ENCODE measurements at regions not wholly inside any gene's neighbourhood (a gene's known extent, or its start where the extent isn't known, plus 50 kb on each side); places are given as distances from the start of the nearest gene placed in this dataset.

DNA sequence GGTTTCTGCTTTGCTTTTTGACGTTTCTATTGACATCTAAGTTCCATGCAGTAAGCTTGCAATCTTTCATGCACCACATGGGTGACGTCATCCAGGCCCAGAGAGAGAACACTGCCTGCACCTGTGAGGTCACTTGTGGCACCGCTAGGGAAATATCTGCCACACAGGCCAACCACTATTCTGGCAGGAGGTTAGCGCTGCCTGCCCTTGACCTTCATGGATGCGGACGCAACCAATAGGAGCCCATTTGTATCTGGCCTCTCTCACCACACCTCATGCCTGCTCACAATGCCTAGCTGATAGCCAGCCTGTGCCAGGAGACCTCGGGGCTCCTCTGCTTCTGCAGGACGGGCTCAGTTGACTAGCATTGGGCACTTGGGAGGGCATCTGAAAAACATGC, 55.8 kb upstream of the PRR23E start:
- no peak for DNase-seq

DNA sequence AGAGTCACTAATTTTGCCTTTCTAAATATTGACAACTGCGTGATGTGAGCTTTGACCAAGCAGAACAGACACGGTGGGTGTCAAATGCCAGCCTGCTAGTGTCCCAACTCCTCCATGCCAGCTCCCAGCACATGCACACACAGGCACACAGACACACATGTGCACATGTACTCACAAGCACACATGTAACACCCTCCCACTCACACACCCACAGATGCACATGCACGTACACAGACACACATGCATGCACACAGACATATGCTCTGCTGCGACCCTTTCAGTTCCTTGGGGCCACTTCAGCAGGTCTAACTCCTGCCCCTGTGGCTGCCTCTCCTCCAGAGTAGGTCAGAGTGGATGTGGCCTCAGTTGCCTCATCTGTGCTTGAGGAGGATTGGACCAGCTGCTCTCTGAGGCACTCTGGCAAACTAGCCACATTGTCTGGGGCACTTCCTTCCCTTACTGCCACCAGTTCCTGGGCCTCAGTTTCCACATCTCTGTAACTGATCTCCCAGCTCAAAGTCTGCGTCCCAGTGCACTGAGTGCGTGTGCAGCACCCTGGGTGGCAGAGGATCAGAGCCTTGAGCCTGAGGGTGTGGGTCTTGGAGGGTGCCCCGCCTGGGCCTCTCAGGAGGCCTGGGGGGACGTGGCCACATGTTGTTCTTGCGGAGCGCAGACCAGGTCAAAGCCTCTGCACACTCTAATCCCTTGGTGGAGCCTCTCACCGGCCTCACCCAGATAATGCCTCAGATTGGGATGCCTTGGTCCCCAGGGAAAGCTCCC, 55.0 kb upstream of the PRR23E start:
- no peak for DNase-seq

DNA sequence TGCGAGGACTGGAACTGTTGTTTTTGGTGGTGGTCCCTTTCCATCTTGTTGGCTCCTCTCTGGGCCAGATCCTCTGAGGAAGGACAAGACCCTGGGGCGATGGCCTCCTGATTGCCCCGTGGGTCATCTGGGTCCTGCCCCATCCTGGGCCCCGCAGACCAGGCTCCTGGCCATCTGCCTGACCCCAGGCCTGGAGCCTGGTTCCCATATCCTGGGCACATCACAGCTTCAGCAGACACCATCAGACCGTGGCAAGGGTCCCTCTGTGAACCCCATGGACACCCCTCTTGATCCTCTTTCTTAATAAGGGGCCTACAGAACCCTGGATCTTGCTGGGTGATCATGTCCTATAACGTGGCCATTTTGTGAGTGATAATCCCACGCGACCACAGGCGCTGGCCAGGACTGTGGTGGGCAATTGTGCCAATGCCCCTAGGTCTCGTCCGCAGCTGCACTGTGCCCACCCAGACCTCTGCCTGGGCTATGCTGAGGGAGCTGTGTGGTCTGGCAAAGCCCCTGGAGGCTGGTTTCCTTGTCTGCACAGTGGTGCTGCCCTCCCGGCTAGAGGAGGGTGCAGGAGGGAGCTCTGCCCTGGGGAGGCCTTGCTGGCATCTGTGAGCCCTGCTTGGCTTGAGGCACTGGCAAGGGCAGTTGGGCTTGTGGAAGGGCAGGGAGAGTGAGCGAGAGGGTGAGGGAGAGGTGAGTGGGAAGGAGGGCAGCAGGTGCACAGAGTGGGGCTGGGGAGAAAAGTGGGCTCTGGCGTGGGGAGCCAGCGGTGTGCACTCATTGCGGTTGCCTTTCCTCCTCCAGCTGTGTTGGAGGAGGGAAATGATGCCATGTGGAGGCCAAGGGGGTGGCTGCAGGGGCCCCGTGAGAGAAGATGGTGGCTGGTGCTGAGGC, 53.1 kb upstream of the PRR23E start:
- DNase-seq, result no peak

DNA sequence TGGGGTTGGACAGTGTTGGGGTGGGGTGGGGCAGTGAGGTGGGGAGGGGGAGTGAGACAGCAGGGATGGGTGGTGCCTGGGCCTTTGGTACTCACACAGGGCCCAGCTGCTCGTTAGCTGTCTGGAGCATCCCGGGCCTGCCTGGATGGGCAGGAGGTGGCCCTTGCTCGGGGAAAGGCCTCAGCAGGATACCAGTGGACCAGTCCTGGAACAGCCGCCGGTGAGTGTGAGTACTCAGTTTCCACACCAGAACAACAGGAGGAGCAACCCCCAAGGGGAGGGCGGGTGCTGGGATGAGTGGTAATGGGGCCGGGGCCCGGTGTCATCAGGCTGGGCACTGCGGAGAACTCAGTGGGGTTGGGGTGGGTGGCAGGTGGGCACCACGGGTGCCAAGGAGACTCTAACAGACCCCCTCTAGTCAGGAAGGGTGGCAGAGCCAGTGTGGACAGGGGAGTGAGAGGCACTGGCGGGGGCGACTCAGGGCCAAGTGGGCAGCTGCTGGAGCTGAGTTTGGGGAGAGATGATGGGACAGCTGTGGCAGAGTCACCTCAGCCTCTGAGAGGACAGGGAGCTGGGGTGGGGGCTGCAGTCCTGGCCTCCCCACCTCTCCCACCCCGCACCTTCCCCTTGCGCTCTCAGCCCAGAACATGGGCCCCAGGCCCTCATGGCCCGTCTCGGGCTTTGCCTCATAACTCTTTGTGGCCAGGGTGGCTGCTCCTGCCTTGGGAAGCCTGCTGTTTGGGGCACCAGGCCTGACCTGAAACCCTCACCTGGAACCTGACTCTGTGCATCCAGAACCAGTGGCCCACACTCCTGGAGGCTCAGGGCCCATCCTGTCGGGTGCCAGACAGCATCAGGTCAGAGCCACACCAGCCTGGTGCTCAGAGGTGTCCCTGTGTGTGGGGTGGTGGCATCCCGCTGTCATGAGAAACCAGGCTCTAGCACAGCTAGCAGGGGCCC, 52.1 kb upstream of the PRR23E start:
- DNase-seq, result no peak

DNA sequence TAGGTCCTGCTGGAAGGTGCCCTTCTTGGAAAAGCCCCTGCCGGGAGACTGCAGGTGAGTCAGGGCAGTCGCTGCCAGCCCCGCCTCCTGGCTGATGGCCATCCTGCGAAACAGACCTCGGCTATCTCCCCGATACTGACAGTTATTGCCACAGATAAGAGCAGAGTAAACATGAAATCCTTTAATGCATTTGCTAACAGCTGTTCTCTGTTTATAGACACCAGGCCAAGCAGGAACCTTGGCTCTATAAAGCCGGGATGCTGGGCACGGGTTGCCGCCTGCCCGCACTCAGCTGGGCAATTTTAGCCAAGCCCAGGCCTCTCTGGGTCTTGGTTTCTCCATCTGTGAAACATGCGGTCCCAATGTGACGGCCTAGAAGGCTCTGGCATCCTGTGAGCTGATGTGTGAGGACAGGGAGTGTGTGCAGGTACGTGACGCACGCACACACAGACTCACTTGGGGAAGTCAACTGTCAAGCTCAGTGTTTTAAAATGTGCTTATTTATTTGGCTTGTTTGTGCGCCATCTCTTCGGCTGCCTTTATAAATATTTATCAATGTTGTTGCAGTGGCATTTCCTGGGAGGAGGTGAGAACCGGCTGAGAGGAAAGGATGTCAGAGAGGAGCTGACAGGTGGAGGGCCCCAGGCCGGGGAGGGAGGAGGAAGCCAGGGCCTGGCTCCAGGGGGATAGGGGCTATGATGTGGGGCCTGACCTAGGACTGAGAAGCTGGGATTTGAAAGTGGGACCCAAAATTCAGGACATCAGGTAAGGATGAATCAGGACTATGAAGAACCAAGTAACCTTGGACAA, 50.8 kb upstream of the PRR23E start:
- DNase-seq, result peak; percentile 98
